Ishikawa (cell line): ENCODE measurements at regions not wholly inside any gene's neighbourhood (a gene's known extent, or its start where the extent isn't known, plus 50 kb on each side); places are given as distances from the start of the nearest gene placed in this dataset.

ENCODE experiments used
- EP300 ChIP-seq: IDR thresholded peaks from 2 replicates; pipeline ENCODE4 v1.6.1; 2012; ENCODE audit warnings: borderline replicate concordance
- FOXM1 ChIP-seq: IDR thresholded peaks from 2 replicates; pipeline ENCODE4 v1.6.1; 2012; ENCODE audit warnings: low read depth, borderline replicate concordance
- MAX ChIP-seq: IDR thresholded peaks from 2 replicates; pipeline ENCODE4 v1.6.1; 2012

GRCh38 chr16:26688699-26689098 is 378.0 kb upstream of the C16orf82 start:
- TF ChIP-seq MAX: no peak
- TF ChIP-seq FOXM1: no peak
- no peak for TF ChIP-seq EP300
